Heart left ventricle (tissue), 16 donors: ENCODE measurements at regions not wholly inside any gene's neighbourhood (a gene's known extent, or its start where the extent isn't known, plus 50 kb on each side); places are given as distances from the start of the nearest gene placed in this dataset.
"Not testable (repeated sequence)": the region's sequence is repeated elsewhere in the genome, so short reads cannot be mapped to it uniquely, and the experiment has no call there.

Experiments used
- ATAC-seq, 4 donors: fragments of 200-7000 bp; cut with Tn5 transposase; one replicate each; pipeline ENCODE4 v1.9.1; 2020 to 2022; ENCODE audit warnings: moderate library complexity in 4 of 4, mild to moderate bottlenecking in 3 of 4, moderate number of reproducible peaks in 1 of 4
- DNase-seq, 5 donors: peaks; one replicate each; pipeline ENCODE4 v3.0.0-alpha.2; 2020
- H3K27ac ChIP-seq, 12 donors: fragments of 200-600 bp; sonication (generic) in 4 of 12; one replicate each; pipeline versions ENCODE4 v1.5.0 to v1.8.0; 2016 to 2022; ENCODE audit warnings: mild to moderate bottlenecking in 2 of 12
- H3K27me3 ChIP-seq, 9 donors: fragments of 200-600 bp; sonication (generic) in 2 of 9; one replicate each; pipeline versions ENCODE4 v1.5.1 to v1.8.0; 2016 to 2022; ENCODE audit warnings: mild to moderate bottlenecking in 3 of 9
- H3K36me3 ChIP-seq, 9 donors: fragments of 200-600 bp; sonication (generic) in 2 of 9; one replicate each; pipeline versions ENCODE4 v1.5.0 to v1.8.0; 2018 to 2022; ENCODE audit warnings: mild to moderate bottlenecking in 2 of 9
- H3K4me1 ChIP-seq, 12 donors: fragments of 200-600 bp; sonication (generic) in 4 of 12; one replicate each; pipeline versions ENCODE4 v1.5.0 to v1.8.0; 2016 to 2022; ENCODE audit warnings: mild to moderate bottlenecking in 3 of 12
- H3K4me3 ChIP-seq, 12 donors: fragments of 200-600 bp; sonication (generic) in 4 of 12; one replicate each; pipeline versions ENCODE4 v1.5.0 to v1.8.0; 2017 to 2022; ENCODE audit warnings: mild to moderate bottlenecking in 9 of 12, moderate library complexity in 4 of 12
- H3K9me3 ChIP-seq, 12 donors: fragments of 200-600 bp; sonication (generic) in 4 of 12; one replicate each; pipeline versions ENCODE4 v1.5.0 to v1.8.0; 2016 to 2022; ENCODE audit warnings: mild to moderate bottlenecking in 1 of 12
- POLR2A ChIP-seq, 2 donors: fragments of 450-650 bp; IDR thresholded peaks; one replicate each; pipeline ENCODE4 v1.6.1; 2017; ENCODE audit warnings: antibody characterized with exemption in 2 of 2, mild to moderate bottlenecking in 2 of 2, moderate library complexity in 2 of 2
- WGBS, 4 donors: extraction: QIAGEN DNeasy Blood & Tissue Kit in 2 of 4; methylation state at CpG; one replicate each; pipeline versions ENCODE4 v1.1.5 to v1.1.7; 2013 to 2018; 5-methylcytosine and 5-hydroxymethylcytosine counted together
- intact Hi-C, 10 donors: fragments of 100-400 bp; cut with DNase I; formaldehyde crosslinking; loops; one replicate each; pipeline versions ENCODE4 v1.11.1 to v1.14.2; 2022
- TF ChIP-seq, protein P1 (sequence below), 12 donors: fragments of 200-600 bp; sonication (generic) in 4 of 12; IDR thresholded peaks; one replicate each; pipeline versions ENCODE4 v1.5.0 to v1.8.0; 2018 to 2022; ENCODE audit warnings: antibody characterized with exemption in 12 of 12, mild to moderate bottlenecking in 5 of 12
- donor health status: ischemic (EF 13 %, LVEDD 7.1; RV severe dilation, severe dysfunction).
- donor health status: healthy with polysubstance abuse.
- donor health status: DM: no; HTN: yes; CAD: no.
- donor health status: DM: no; HTN: no; CAD: no.
- donor health status: ischemic (EF 25% LVEDD 6.9; RV normal size, moderate dysfunction).
- donor health status: ischemic (EF 25% LVEDD 5.7; RV mildly dilated, moderate dysfunction).
- donor health status: healthy.
- donor health status: DM: yes; HTN: yes; CAD: no.
- donor health status: ischemic (EF 35%, LVEDD 5.7; RV mildly dilated, moderate dysfunction).
- donor health status: nonischemic (EF 11% LVEDD 7.7; RV severe dilation, severe dysfunction).
- donor health status: DM: yes; HTN: yes; CAD: no.
- donor health status: PGD.
- donor health status: ischemic (EF 29% LVEDD 5.4; RV normal size, mild dysfunction).
- donor health status: nonischemic (EF 23%, LVEDD 6.1; RV moderate dilation, normal function).

DNA sequence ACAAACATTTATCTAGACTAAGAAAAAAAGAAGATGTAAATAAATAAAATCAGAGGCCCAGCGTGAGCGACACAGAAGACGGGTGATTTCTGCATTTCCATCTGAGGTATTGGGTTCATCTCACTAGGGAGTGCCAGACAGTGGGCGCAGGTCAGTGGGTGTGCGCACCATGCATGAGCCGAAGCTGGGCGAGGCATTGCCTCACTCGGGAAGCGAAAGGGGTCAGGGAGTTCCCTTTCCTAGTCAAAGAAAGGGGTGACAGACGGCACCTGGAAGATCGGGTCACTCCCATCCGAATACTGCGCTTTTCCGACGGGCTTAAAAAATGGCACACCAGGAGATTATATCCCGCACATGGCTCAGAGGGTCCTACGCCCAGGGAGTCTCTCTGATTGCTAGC, 79.5 kb upstream of the ABCD2 start:
- 90 to 94% (median 93%) methylated on average over 17 of the region's 17 CpGs for WGBS, 4 donors
- H3K27ac ChIP-seq, ATAC-seq, H3K27me3 ChIP-seq, H3K4me3 ChIP-seq, H3K36me3 ChIP-seq, DNase-seq, H3K4me1 ChIP-seq: not testable (repeated sequence)
- intact Hi-C loops, result loop anchor here in 6 of 10 donors (10.0 kb wide), 3 partner anchors 104 to 384 kb away; no protein-coding TSS in a partner anchor
- H3K9me3 ChIP-seq, result peaks cover 0 to 17% (median 0%) of the 10 kb centered on the region in 12 donors

- DNase-seq (no peak), ATAC-seq (no peak)
- H3K27me3 ChIP-seq, result no peaks in the 10 kb centered on the region
- no peak overlapping the region for H3K4me3 ChIP-seq
- H3K27ac ChIP-seq, result no peak overlapping the region
- WGBS, 4 donors, result 73 to 79% (median 76%) methylated on average over 4 of the region's 4 CpGs
- TF ChIP-seq POLR2A (IDR thresholded peaks at IDR 0.05), result no peak
- TF ChIP-seq, protein P1, sequence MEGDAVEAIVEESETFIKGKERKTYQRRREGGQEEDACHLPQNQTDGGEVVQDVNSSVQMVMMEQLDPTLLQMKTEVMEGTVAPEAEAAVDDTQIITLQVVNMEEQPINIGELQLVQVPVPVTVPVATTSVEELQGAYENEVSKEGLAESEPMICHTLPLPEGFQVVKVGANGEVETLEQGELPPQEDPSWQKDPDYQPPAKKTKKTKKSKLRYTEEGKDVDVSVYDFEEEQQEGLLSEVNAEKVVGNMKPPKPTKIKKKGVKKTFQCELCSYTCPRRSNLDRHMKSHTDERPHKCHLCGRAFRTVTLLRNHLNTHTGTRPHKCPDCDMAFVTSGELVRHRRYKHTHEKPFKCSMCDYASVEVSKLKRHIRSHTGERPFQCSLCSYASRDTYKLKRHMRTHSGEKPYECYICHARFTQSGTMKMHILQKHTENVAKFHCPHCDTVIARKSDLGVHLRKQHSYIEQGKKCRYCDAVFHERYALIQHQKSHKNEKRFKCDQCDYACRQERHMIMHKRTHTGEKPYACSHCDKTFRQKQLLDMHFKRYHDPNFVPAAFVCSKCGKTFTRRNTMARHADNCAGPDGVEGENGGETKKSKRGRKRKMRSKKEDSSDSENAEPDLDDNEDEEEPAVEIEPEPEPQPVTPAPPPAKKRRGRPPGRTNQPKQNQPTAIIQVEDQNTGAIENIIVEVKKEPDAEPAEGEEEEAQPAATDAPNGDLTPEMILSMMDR (IDR thresholded peaks at IDR 0.05), result no peak
- no peaks in the 10 kb centered on the region for H3K4me1 ChIP-seq
- H3K9me3 ChIP-seq, result peaks cover 0 to 17% (median 0%) of the 10 kb centered on the region in 12 donors
- intact Hi-C loops, result loop anchor here in 6 of 10 donors (10.0 kb wide), 3 partner anchors 102 to 382 kb away; no protein-coding TSS in a partner anchor
- no peaks in the 10 kb centered on the region for H3K36me3 ChIP-seq
These were observed 77.5 kb upstream of the ABCD2 start for GRCh38 chr12:39697108-39697507.

- H3K4me1 ChIP-seq, result no peaks in the 10 kb centered on the region
- no peak for DNase-seq
- 45 to 71% (median 55%) methylated on average over 1 of the region's 1 CpG for WGBS, 4 donors
- H3K27me3 ChIP-seq, result no peaks in the 10 kb centered on the region
- H3K9me3 ChIP-seq, result peaks cover 0 to 8% (median 0%) of the 10 kb centered on the region in 12 donors
- no peak overlapping the region for H3K4me3 ChIP-seq
- H3K27ac ChIP-seq, result no peak overlapping the region
- ATAC-seq, result no peak
- TF ChIP-seq POLR2A (IDR thresholded peaks at IDR 0.05), result no peak
- TF ChIP-seq, protein P1 (IDR thresholded peaks at IDR 0.05), result peak in 10 of 12 donors; percentile 22 to 55 (median 44)
- no peaks in the 10 kb centered on the region for H3K36me3 ChIP-seq
- intact Hi-C loops, result loop anchor here in 8 of 10 donors (2.0 to 10.0 kb wide), 6 partner anchors 98 to 378 kb away; no protein-coding TSS in a partner anchor
These were observed 72.8 kb upstream of the ABCD2 start for GRCh38 chr12:39692258-39692853.

GRCh38 chr12:39685854-39686657, 66.5 kb upstream of the ABCD2 start:
- H3K4me3 ChIP-seq, result no peak overlapping the region
- no peak for ATAC-seq
- no peaks in the 10 kb centered on the region for H3K36me3 ChIP-seq
- no peaks in the 10 kb centered on the region for H3K4me1 ChIP-seq
- no peaks in the 10 kb centered on the region for H3K9me3 ChIP-seq
- 82 to 100% (median 90%) methylated on average over 1 of the region's 1 CpG for WGBS, 4 donors
- no peaks in the 10 kb centered on the region for H3K27me3 ChIP-seq
- no peak overlapping the region for H3K27ac ChIP-seq
- DNase-seq, result no peak
- intact Hi-C loops, result loop anchor here in 3 of 10 donors (10.0 kb wide), 2 partner anchors 101 to 371 kb away; no protein-coding TSS in a partner anchor
- no peak for TF ChIP-seq POLR2A (IDR thresholded peaks at IDR 0.05)
- TF ChIP-seq, protein P1 (IDR thresholded peaks at IDR 0.05), result no peak
